ENCODE measurements at regions not wholly inside any gene's neighbourhood (a gene's known extent, or its start where the extent isn't known, plus 50 kb on each side); places are given as distances from the start of the nearest gene placed in this dataset.

DNA sequence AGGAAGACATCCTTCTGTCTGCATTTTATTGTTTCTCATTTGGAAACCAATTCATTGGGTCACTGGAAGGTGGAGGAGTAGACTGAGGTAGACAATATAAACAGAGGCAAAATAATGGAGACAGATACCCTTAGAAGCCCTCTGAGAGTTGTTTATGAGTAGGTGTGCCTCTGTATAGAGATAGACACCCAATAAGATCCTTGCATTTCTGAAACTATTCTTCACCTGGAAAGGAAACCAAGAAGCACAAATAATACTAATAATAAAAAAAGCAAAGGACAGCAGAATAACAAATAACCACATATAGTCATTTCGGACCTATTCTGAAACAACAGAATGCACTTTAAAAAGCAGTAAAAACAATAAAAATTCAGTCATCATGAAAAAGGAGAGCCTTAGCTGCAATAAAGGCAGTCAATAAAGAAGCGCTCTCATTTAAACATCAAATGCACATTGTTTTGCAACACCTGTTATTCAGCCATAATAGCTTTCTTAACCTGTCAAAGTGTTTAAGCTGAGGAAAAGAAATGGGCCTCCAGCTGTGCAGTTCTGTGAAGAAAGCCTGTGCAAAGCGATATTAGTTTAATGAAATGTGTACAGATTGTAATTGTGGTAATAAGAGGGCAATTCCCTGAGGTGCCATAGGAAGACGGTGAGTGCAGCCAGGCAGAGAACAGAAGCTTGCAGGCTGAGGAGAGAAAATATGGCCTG is 904.2 kb downstream of the STPG2 start:
- TF ChIP-seq POLR2AphosphoS5 (IDR thresholded peaks at IDR 0.05) (no peak), POLR2A (IDR thresholded peaks at IDR 0.05) (no peak), EP300 (IDR thresholded peaks at IDR 0.05; ENCODE audit: low read depth) (no peak)
- TF ChIP-seq, protein P1, sequence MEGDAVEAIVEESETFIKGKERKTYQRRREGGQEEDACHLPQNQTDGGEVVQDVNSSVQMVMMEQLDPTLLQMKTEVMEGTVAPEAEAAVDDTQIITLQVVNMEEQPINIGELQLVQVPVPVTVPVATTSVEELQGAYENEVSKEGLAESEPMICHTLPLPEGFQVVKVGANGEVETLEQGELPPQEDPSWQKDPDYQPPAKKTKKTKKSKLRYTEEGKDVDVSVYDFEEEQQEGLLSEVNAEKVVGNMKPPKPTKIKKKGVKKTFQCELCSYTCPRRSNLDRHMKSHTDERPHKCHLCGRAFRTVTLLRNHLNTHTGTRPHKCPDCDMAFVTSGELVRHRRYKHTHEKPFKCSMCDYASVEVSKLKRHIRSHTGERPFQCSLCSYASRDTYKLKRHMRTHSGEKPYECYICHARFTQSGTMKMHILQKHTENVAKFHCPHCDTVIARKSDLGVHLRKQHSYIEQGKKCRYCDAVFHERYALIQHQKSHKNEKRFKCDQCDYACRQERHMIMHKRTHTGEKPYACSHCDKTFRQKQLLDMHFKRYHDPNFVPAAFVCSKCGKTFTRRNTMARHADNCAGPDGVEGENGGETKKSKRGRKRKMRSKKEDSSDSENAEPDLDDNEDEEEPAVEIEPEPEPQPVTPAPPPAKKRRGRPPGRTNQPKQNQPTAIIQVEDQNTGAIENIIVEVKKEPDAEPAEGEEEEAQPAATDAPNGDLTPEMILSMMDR (IDR thresholded peaks at IDR 0.05), result no peak

Measured in transverse colon (tissue), 4 donors.